ENCODE measurements at regions not wholly inside any gene's neighbourhood (a gene's known extent, or its start where the extent isn't known, plus 50 kb on each side); places are given as distances from the start of the nearest gene placed in this dataset.

DNA sequence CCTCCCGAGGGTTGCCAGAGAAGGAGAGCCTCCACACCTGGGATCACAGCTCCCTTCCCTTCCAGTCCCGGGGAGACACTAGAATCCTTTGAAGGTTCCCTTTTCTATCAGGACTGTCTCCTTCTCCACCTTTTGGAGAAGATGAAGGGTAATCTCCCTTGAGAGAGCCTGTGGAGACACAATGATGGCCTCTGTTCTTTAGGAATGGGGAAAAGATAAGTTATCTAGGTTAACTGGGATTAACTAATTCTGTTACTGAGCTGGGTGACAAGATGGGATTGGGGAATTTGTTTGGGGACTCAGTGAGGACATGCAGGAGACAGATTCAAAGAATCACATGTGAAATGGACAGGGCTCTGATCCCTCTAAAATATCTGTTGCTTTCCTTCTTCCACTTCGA is 181.1 kb upstream of the BMPER start:
- TF ChIP-seq, protein P1, sequence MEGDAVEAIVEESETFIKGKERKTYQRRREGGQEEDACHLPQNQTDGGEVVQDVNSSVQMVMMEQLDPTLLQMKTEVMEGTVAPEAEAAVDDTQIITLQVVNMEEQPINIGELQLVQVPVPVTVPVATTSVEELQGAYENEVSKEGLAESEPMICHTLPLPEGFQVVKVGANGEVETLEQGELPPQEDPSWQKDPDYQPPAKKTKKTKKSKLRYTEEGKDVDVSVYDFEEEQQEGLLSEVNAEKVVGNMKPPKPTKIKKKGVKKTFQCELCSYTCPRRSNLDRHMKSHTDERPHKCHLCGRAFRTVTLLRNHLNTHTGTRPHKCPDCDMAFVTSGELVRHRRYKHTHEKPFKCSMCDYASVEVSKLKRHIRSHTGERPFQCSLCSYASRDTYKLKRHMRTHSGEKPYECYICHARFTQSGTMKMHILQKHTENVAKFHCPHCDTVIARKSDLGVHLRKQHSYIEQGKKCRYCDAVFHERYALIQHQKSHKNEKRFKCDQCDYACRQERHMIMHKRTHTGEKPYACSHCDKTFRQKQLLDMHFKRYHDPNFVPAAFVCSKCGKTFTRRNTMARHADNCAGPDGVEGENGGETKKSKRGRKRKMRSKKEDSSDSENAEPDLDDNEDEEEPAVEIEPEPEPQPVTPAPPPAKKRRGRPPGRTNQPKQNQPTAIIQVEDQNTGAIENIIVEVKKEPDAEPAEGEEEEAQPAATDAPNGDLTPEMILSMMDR (conservative IDR thresholded peaks at IDR 0.05; ENCODE audit: control insufficient read depth, insufficient read depth, low read depth, low read length), result no peak
- H3K4me3 ChIP-seq (ENCODE audit: control insufficient read depth, low read depth, low read length), result no peak overlapping the region
- DNase-seq (ENCODE audit: low read depth), result no peak

- TF ChIP-seq, protein P1 (conservative IDR thresholded peaks at IDR 0.05; ENCODE audit: control insufficient read depth, insufficient read depth, low read depth, low read length), result no peak
- no peak overlapping the region for H3K4me3 ChIP-seq (ENCODE audit: control insufficient read depth, low read depth, low read length)
- no peak for DNase-seq (ENCODE audit: low read depth)
These were observed 180.0 kb upstream of the BMPER start for GRCh38 chr7:33725111-33726025.

DNA sequence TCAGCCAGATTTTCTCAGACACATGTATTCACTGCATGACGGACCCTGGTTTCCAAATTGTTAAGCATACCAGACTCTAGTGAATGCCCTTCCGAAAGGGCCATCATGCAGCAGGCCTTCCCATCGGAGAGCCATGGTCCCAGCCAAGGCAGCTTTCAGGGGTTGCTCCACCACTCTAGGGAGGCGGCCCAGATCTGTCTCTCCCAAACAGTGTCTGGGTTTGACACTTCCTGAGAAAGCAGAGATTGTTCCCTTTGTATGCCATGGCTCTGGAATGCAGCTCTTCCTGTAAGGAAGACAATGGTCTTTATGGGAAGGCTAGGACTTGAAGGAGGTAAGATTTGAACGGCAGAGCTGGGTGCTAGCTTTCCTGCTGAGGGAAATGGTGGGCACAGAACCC is 178.8 kb upstream of the BMPER start:
- no peak for DNase-seq (ENCODE audit: low read depth)
- TF ChIP-seq, protein P1 (conservative IDR thresholded peaks at IDR 0.05; ENCODE audit: control insufficient read depth, insufficient read depth, low read depth, low read length), result no peak
- H3K4me3 ChIP-seq (ENCODE audit: control insufficient read depth, low read depth, low read length), result no peak overlapping the region

DNA sequence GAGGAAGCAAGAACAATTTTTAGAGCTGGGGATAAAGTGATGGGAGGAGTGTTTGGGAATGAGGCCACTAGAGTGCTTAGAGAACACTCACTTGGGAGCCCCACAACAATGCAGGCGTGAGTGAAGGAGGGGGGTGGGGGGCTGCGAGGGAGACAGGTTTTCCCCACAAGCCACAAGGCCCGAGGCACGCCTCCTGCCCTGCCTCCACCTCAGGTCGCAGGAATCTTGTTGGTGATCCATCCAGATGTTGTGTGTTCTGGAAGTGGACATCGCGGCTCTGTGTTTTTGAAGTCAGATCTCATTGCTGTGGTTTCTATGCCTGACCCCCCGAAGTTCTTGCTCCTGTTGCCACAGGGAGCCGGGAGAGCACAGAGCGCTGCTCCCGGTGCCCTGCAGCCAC is 178.0 kb upstream of the BMPER start:
- TF ChIP-seq, protein P1 (conservative IDR thresholded peaks at IDR 0.05; ENCODE audit: control insufficient read depth, insufficient read depth, low read depth, low read length), result no peak
- no peak for DNase-seq (ENCODE audit: low read depth)
- no peak overlapping the region for H3K4me3 ChIP-seq (ENCODE audit: control insufficient read depth, low read depth, low read length)

DNA sequence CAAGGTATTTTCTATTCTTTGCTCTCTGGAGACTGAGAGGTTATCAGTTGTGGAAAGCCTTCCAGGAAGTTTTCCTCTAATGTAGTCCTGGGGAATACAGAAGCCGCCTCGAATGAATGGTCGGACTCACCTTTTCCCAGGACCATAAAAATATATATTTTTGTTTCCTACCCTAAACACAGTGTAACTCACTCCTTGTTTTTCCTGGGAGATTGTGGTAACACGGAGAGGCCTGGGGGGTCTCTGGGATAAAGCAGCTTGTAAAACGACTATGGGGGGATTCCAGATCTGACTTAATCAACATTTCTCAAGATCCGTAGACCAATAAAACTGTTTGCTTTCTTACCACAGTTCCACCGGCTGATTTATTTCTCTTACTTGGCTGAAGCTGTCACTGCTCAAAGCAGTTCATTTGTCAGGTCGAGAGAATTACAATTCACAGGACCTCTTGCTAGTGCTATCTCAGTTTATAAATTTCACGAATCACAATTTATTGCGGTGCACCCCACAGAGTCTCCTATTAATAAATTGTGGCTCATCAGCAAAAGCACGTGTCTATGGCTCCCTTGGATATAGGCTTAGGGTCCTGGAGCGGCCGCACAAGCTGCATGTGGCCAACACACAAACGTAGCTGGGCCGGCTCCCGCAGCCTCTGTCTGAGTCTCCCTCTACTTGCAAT is 176.3 kb upstream of the BMPER start:
- TF ChIP-seq, protein P1 (conservative IDR thresholded peaks at IDR 0.05; ENCODE audit: control insufficient read depth, insufficient read depth, low read depth, low read length), result no peak
- no peak for DNase-seq (ENCODE audit: low read depth)
- no peak overlapping the region for H3K4me3 ChIP-seq (ENCODE audit: control insufficient read depth, low read depth, low read length)

DNA sequence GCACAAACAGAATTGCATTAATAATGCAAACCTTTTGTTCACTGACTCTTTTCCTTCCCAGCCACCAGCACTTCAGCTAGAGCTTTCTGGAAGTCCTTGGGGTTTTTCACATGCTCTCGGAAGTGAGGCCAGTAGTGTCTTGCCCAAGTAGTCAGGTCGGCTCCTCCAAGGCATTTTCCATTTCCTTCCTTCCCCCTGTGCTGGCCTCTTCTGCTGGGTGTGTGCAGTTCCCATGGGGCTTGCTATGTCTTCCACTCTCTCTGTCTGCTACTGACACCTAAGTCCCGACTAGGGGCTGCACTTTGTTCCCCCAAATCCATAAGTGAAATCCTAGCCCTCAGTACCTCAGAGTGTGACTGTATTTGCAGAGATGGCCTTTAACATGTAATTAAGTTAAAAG is 175.6 kb upstream of the BMPER start:
- H3K4me3 ChIP-seq (ENCODE audit: control insufficient read depth, low read depth, low read length), result no peak overlapping the region

More for the DNA sequence above, 175.6 kb upstream of the BMPER start:
- TF ChIP-seq, protein P1 (conservative IDR thresholded peaks at IDR 0.05; ENCODE audit: control insufficient read depth, insufficient read depth, low read depth, low read length), result no peak
- no peak for DNase-seq (ENCODE audit: low read depth)
